GM21737 (cell line): ENCODE measurements at regions not wholly inside any gene's neighbourhood (a gene's known extent, or its start where the extent isn't known, plus 50 kb on each side); places are given as distances from the start of the nearest gene placed in this dataset.
"Not testable (repeated sequence)": the region's sequence is repeated elsewhere in the genome, so short reads cannot be mapped to it uniquely, and the experiment has no call there.

Experiments
- ATAC-seq: cut with Tn5 transposase; IDR thresholded peaks from one replicate; pipeline ENCODE4 v1.9.1; 2021; ENCODE audit warnings: mild to moderate bottlenecking, moderate library complexity; ENCODE audit not compliant: unreplicated experiment

DNA sequence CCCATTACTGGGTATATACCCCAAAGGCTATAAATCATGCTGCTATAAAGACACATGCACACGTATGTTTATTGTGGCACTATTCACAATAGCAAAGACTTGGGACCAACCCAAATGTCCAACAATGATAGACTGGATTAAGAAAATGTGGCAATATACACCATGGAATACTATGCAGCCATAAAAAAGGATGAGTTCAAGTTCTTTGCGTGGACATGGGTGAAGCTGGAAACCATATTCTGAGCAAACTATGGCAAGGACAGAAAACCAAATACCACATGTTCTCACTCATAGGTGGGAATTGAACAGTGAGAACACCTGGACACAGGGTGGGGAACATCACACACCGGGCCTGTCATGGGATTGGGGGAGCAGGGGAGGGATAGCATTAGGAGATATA is 54.4 kb upstream of the MUCL1 start:
- not testable (repeated sequence) for ATAC-seq

DNA sequence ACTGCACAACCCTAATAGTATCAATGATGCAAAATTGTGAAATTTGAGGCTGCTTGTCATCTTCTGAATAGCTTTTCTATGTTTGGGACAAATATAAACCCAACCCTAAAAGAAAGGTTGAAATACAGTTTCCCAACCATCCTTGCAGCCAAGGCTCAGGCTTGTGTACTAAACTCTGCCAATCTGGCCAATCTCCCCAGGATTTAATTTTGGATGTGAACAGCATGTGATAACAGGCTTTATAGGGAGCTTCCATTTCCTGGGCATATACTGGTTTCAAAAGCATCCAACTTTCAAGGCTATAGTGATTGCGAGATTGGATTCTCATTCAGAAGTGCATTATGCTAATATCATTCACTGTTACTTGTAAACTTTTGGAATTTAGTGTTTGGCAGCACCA is 55.7 kb upstream of the MUCL1 start:
- no peak for ATAC-seq

DNA sequence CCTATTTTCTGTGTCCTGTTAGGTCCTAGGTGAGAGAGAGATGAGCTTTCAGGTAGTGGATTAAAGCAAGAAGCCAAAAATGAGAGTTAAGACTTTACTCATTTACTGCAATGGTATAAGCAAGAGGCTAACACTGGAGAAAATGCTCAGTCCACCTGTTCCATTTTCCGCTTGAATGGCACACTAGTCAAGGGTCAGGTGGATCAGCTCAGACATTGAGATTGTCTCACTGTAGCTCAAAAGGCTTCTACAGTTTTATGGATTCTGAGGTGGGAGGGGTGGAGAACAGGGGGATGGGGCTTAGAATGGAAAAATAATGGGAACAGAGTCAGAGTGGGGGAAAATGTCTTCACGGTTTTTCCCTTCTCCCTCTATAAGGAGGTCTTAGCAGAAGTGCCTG is 57.3 kb upstream of the MUCL1 start:
- ATAC-seq = no peak

DNA sequence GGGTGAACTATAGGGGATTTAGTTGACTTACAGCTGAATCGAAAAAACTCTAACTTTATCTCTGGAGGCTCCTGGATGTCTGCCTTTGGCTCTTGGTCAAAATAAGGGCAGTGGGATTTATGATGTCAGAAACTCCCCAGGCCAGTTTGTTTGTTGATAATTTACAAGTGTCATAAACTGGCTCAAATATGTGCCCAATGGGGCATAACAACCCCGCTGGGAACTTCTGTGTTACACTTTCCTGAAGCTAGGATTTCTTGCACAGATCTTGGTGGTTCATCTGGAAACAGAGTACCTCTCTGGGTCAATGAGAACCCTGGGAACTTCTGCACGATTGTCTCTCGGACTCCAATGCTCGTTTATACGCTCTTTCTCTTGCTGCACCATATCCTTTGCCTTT is 58.7 kb upstream of the MUCL1 start:
- no peak for ATAC-seq

DNA sequence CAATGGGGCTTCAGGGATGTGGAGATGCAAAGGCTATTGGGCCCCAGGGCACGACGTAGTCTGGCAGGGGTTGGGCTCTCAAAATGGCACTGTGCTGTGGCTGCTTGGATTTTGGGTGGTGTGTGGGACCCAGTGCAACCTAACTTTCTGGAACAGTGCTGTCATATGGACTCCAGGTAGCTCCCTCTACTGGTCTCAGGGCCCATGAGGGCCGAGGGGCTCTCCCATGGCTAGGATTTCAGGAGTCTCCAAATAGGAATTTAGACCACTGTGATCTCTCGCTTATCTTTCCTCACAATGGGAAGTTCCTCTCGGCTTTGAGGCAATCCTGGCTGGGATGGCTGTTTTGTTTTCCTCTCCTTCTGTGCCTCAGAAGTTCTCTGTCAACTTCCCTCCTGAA is 68.2 kb upstream of the MUCL1 start:
- no peak for ATAC-seq

DNA sequence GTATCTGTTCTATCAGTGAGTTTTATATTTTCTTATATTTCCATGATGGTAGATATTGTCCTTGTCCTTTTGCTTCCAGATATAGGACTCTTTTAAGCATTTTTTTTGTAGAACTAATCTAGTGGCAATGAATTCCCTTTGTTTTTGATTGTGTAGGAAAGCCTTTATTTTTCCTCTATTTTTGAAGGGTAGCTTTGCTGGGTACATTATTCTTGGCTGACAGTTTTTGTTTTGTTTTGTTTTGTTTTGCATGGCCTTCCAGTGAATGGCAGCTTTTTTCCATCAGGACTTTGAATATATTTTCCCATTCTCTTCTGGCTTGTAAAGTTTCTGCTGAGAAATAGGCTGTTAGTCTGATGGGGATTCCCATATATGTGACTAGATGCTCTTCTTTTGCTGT is 70.2 kb upstream of the MUCL1 start:
- no peak for ATAC-seq

DNA sequence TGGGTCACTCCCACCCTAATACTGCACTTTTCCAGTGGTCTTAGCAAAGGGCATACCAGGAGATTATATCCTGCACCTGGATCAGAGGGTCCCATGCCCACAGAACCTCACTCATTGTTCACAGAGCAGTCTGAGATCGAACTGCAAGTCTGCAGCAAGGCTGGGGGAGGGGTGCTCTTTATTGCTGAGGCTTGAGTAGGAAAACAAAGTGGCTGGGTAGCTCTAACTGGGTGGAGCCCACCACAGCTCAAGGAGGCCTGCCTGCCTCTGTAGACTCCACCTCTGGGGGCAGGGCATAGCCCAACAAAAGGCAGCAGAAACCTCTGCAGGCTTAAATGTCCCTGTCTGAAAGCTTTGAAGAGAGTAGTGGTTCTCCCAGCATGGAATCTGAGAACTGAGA is 77.3 kb upstream of the MUCL1 start:
- ATAC-seq = not testable (repeated sequence)

DNA sequence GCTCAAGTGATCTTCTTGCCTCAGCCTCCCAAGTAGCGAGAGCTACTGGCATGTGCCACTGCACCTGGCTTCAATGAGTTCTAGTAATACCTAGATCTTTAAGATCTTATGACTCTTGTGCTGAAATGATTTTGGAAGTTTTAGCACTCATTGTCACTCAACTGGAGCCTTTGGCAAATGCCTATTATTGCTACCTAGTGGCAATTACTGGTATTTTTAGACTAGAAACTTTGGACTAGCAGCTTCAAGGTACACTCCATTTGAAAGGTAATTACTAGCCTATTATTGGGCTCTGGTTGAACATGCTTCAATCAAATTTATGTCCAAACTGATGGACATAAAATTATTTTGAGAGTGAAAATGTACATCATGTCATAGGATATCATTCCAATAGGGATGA is 80.7 kb upstream of the MUCL1 start:
- ATAC-seq = no peak

DNA sequence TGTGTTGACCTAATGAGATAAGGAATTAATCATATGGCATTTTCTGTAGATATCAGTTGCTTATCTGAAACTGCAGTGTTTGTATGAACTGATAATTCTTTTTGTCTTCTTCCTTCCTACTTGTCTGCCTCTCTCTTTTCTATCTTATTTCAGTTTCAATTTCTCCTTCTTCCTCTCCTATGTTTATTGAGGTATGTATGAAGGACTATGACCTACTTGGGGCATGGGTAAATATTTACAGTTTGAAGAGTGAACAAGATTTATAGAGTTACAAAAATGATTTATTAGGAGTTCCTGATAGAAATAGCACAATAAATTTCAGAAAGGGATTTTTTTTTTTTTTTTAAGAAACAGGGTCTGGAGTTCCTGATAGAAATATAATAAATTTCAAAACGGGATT is 88.7 kb upstream of the MUCL1 start:
- ATAC-seq = no peak

DNA sequence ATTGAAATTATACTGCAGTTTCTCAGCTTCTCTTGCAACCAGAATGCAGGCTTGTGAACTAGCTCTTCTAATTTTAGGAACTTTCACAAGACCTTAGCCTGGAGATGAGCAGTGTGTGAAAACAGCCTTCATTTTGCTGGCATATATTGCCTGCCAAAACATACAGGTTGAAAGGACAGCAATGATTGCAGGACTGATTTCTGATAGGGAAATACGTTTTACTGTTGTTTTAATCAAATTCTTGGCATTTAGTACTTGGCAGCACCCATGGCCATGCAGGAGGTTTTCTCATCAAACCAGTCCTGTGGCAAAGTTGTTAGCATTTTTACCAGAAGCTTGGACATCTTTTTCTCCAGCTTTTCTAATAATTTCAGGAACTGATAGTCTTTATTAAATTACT is 91.9 kb upstream of the MUCL1 start:
- no peak for ATAC-seq

DNA sequence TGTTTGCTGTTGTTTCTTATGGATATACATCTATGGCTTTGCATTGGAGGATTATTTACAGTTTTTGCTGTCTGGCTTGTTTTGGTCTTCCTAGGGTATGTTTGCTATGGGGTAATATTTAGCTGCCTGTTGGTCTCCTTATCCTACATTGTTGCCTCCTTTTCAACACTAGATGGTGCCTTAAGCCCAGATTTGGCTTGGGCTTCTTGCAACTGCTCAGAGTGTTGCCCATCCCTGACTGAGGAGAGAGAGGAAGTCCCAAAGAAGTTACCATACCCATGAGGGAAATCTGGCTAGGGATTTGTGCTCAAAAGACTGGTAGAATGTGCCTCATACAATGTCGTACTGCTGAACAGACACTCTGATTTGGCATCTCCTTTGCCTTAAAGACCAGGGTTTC is 94.6 kb upstream of the MUCL1 start:
- no peak for ATAC-seq

DNA sequence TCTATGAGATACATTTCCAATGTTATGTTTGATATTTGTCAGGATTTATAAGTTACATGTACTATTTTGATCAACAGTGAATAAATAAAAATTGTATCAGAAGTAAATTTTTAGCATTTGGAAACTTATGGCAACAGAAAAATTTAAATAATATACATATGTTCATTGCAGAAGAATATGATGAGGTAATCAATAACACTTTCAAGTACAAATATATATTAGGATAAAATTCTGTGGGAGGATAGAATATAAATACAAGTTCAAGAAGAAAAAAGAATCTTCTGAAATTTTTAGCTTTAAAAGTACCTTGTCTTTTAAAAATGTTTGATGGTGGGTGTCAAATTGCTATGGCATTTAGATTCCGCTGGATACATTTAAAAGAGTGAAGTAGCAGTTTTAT is 102.8 kb upstream of the MUCL1 start:
- no peak for ATAC-seq

DNA sequence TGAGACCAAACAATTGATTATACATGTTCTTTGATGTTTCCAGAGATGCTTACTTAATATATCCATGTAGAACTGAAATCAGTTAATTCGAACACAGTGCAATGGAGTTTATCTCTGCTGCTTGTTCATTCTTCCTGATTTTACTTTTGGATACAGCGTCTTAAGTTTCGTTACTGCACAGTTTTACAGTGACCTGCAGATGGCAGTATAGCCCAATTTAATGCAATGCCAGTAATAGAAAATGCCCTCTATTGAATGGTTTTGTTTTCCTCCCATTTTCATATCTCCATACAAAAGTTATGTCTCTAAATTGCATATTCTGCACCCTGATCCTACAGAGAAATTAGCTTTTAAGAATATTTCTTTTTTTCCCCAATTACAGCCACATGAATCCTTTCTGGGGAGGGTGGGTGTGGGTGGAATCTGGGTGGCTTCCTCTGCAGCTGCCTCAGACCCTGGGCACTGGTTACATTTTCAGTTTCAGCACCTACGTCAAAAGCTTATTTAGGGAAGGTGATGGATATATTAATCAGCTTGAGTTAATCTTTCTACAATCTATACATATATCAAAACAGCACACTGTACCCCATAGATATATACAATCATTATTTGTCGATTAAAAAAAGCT is 101.1 kb upstream of the DCD start:
- peak; percentile 65 for ATAC-seq

DNA sequence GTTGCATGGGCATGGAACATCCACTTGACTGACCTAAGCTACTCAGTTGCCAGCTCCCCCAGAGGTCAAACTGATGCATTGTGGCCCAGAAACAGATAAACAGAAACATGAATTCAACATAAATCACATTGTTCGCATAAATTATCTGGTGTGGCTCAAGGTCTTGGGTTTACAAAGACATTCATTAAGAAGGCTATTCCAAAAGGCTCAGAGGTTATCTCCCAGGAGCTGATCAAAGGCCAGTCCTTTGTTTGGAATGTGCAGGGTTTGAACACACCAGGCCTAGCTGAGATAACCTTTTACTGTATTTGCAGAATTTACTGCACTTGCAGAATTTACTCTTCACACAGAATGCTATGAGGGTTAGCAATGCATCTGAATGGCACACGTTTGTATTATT is 96.4 kb upstream of the DCD start:
- ATAC-seq = no peak

DNA sequence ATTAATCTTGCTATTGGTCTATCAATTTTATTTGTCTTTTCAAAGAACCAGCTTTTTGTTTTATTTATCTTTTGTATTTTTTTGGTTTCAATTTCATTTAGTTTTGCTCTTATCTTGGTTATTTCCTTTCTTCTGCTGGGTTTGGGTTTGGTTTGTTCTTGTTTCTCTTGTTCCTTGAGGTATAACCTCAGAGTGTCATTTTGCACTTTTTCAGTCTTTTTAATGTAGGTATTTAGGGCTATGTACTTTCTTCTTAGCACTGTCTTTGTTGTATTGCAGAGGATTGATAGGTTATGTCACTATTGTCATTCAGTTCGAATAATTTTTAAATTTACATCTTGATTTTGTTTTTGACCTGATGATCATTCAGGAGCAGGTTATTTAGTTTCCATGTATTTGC is 92.7 kb upstream of the DCD start:
- ATAC-seq = no peak

DNA sequence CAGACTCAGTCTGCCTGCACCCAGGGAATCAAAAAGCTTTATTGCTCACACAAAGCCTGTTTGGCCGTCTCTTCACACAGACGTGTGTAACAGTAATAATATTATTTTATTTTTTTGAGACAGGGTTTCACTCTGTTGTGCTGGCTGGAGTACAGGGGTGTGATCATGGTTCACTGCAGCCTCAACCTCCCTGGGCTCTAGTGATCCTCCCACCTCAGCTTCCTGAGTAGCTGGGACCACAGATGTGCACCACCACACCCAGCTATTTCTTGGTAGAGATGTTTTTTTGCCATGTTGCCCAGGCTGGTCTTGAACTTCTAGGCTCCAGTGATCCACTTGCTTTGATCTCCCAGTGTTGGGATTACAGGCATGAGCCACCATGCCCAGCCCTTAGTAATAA is 88.4 kb upstream of the DCD start:
- no peak for ATAC-seq

DNA sequence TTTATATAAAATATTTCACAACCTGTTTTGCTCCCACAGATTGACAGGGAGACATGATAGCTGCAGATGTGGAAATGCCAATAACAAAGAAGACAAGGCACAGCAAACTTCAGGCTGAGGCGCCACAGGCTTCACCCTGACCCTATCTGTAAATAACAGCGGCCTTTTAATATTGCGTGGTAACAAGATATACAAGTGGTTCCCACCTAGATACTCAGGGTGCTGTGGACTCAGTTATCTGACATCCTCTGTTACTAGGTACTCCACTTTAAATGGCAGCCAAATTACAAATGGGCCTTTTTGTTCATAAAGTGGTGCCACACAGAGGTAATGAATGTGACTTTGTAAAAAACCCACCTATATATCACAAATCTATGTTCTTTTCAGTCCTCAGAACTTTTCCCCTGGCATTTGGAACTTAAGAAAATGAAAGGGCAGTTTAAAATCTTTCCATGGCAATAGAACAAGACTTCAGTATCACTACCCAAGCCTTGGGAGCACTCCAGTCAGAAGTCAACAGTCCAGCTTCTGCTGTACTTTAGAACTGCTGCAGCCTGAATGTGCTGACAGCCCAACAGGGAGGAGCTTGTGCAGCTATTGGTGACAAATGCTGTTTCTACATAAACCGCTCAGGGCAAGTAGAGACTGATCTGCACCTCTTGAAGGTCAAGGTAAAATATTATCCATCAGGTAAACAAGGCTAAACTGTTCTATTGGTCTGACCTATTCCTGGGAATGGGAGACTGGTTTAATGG is 86.2 kb upstream of the DCD start:
- ATAC-seq = no peak

DNA sequence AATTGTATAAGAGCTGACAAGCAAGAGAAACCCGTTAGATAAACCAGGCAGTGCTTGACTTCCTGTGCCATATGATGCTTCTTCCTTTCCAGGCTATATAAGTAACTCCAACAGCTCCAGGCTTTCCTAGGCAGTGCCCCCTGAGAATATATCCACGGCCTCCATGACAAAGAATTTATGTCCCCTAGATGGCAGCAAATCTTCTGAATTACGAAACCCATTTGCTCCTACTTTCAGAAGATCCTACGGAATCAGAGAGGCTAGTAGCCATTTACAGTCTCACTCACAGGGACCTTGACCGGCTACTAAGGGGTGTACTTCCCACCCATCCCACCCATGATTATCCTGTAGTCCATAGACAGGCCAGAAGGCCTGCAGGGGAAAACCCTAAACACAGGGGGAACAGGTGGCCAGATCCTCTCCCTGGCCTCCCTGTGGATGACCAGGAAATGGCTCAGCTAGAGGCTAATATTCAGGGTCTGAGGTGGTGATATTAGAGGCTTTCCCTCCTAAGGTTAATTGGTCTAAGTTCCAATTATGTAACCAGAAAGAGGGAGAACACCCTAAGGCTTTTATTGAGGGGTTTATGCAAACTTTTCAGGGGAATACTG is 77.2 kb upstream of the DCD start:
- ATAC-seq = no peak

DNA sequence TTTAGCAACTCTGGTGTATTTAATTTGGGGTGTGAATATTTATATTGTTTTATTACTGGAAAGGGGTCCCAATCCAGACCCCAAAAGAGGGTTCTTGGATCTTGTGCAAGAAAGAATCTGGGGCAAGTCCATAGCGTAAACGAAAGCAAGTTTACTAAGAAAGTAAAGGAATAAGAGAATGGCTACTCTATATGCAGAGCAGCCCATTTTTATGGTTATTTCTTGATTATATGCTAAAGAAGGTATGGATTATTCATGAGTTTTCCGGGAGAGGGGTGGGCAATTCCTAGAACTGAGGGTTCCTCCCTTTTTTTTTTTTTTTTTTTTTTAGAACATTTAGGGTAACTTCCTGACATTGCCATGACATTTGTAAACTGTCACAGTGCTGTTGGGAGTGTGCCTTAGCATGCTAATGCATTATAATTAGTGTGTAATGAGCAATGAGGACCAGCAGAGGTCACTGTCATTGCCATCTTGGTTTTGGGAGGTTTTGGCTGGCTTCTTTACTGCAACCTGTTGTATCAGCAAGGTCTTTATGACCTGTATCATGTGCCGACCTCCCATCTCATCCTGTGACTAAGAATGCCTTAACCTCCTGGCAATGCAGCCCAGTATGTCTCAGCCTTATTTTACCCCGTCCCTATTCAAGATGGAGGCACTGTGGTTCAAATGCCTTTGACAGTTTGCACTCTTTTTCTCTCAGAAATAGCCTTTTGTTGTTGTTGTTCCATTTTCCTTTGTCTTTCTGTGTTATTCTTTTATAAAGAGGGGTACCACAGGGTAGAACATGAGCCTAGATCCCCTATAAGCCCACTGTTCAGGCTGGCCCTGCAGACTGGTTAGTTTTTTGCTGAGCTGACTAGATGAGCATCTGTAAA is 75.5 kb upstream of the DCD start:
- no peak for ATAC-seq

DNA sequence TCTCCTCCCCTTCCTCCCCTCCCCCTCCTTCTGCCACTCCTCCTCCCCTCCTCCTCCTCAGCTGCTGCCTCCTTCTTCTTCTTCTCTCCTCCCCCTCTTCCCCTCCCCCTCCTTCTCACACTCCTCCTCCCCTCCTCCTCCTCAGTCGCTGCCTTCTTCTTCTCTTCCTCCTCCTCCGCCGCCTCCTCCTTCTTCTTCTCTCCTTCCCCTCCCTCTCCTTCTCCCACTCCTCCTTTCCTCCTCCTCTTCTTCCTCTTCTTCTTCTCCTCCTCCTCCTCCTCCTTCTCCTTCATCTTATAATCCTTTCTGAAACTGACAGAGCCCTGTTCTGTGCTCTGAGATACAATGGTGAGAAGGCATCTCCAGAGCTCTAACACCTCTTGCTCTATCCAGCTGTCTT is 73.1 kb upstream of the DCD start:
- ATAC-seq = no peak

DNA sequence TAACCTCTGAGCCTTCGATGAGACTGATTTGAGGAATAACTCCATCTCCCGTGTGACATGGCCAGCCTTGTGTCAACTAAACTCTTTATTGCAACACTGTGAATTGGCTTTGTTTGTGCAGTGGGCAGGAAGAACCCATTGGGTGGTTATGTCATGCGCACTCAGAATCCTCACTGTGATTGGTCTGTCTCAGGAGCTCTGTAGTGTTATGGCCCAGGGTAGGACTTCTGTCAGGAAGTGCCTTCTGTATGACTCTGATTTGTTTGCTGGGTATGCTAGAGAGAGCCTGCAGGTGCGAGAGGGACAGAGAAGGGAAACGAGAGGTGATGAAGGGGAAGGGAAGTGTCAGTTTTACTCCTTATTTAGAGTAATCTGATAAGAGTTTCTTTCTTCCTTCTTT is 71.5 kb upstream of the DCD start:
- no peak for ATAC-seq

DNA sequence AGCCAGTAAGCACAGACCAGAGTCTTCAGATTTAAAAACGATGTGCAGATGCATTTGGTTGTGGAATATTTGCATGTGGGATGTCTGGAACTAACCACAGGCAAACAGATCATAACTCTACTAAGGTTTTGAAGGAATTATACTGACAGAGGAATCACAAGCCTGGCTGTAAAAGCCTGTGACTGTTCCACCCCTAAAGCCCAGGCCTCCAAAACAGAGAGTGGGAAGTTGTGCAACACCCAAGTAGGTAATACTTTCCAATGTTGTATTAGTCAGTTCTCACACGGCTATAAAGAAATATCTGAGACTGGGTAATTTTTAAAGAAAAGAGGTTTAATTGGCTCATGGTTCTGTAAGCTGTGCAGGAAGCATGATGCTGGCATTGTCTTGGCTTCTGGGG is 68.1 kb upstream of the DCD start:
- no peak for ATAC-seq
